PC-3 (cell line): ENCODE measurements at regions not wholly inside any gene's neighbourhood (a gene's known extent, or its start where the extent isn't known, plus 50 kb on each side); places are given as distances from the start of the nearest gene placed in this dataset.

ENCODE experiments used
- ATAC-seq: fragments of 200-7000 bp; cut with Tn5 transposase; 2 replicates; pipeline ENCODE4 v1.9.1; 2020; ENCODE audit warnings: mild to moderate bottlenecking, moderate library complexity
- BruUV-seq: library from RNA; stranded (reverse); fragments of 400-500 nt; replicated peaks from 2 replicates; lab custom pipeline; 2021; lab: Mats Ljungman, UMichigan
- CTCF ChIA-PET: fragments of 300-600 bp; sonication (Branson Sonifier 250); formaldehyde crosslinking; loops from one replicate; lab custom pipeline; 2022; ENCODE audit warnings: antibody characterized with exemption; lab: Charles Lee
- POLR2A ChIA-PET: fragments of 300-600 bp; sonication (Branson Sonifier 250); formaldehyde crosslinking; loops from one replicate; lab custom pipeline; 2022; ENCODE audit warnings: antibody characterized with exemption; ENCODE audit not compliant: unreplicated experiment; lab: Charles Lee
- DNase-seq: peaks from one replicate; pipeline ENCODE4 v3.0.0-alpha.2; 2015
- H2AFZ ChIP-seq: fragments of 300-600 bp; sonication (generic); 2 replicates; pipeline ENCODE4 v1.6.0; 2016; ENCODE audit warnings: antibody characterized with exemption, low read length
- H3F3A ChIP-seq: fragments of 300-600 bp; sonication (generic); one replicate; pipeline ENCODE4 v1.6.0; 2017; ENCODE audit warnings: antibody characterized with exemption, low read length, control low read depth, mild to moderate bottlenecking; ENCODE audit not compliant: unreplicated experiment
- H3K27ac ChIP-seq: fragments of 300-600 bp; sonication (generic); 2 replicates; pipeline ENCODE4 v1.5.1; 2016; ENCODE audit warnings: mild to moderate bottlenecking, low read length
- H3K27me3 ChIP-seq: fragments of 300-600 bp; sonication (generic); 2 replicates; pipeline ENCODE4 v1.6.1; 2016; ENCODE audit warnings: low read length, mixed read lengths
- H3K36me3 ChIP-seq: fragments of 300-600 bp; sonication (generic); 2 replicates; pipeline ENCODE4 v1.6.1; 2016; ENCODE audit warnings: low read depth, mixed run types, low read length, mixed read lengths
- H3K4me1 ChIP-seq: fragments of 300-600 bp; sonication (generic); 2 replicates; pipeline ENCODE4 v1.5.1; 2016; ENCODE audit warnings: low read length; ENCODE audit not compliant: insufficient read depth
- H3K4me2 ChIP-seq: fragments of 300-600 bp; sonication (generic); 2 replicates; pipeline ENCODE4 v1.6.0; 2016; ENCODE audit warnings: low read length
- H3K4me3 ChIP-seq: fragments of 300-600 bp; sonication (generic); 2 replicates; pipeline ENCODE4 v1.5.1; 2016; ENCODE audit warnings: mild to moderate bottlenecking, low read length, mixed read lengths
- H3K79me2 ChIP-seq: fragments of 300-600 bp; sonication (generic); 2 replicates; pipeline ENCODE4 v1.6.1; 2017; ENCODE audit warnings: low read length, mixed read lengths
- H3K9ac ChIP-seq: fragments of 300-600 bp; sonication (generic); 2 replicates; pipeline ENCODE4 v1.6.0; 2016; ENCODE audit warnings: mild to moderate bottlenecking, low read length
- H3K9me2 ChIP-seq: fragments of 300-600 bp; sonication (generic); replicated peaks from 2 replicates; pipeline ENCODE4 v1.6.1; 2016; ENCODE audit warnings: mixed run types, low read length, mixed read lengths
- H3K9me3 ChIP-seq: fragments of 300-600 bp; sonication (generic); 2 replicates; pipeline ENCODE4 v1.6.1; 2016; ENCODE audit warnings: low read length, mixed read lengths
- H4K20me1 ChIP-seq: fragments of 300-600 bp; sonication (generic); 2 replicates; pipeline ENCODE4 v1.6.1; 2016; ENCODE audit warnings: low read length, mixed read lengths
- EZH2 ChIP-seq: fragments of 300-600 bp; sonication (generic); IDR thresholded peaks from one replicate; pipeline ENCODE4 v1.6.1; 2017; ENCODE audit warnings: antibody characterized with exemption, mild to moderate bottlenecking, low read length; ENCODE audit not compliant: unreplicated experiment
- EZH2phosphoT487 ChIP-seq: fragments of 300-600 bp; sonication (generic); IDR thresholded peaks from 2 replicates; pipeline ENCODE4 v1.6.1; 2018; ENCODE audit warnings: mild to moderate bottlenecking, antibody characterized with exemption, low read length, borderline replicate concordance
- intact Hi-C: fragments of 100-400 bp; cut with micrococcal nuclease; formaldehyde crosslinking; loops from 2 replicates; pipeline ENCODE4 v1.9.0; 2023
- TF ChIP-seq, protein P1 (sequence below): fragments of 300-600 bp; sonication (generic); conservative IDR thresholded peaks from 2 replicates; pipeline ENCODE4 v1.5.1; 2017; ENCODE audit warnings: antibody characterized with exemption, low read depth, mild to moderate bottlenecking, low read length

DNA sequence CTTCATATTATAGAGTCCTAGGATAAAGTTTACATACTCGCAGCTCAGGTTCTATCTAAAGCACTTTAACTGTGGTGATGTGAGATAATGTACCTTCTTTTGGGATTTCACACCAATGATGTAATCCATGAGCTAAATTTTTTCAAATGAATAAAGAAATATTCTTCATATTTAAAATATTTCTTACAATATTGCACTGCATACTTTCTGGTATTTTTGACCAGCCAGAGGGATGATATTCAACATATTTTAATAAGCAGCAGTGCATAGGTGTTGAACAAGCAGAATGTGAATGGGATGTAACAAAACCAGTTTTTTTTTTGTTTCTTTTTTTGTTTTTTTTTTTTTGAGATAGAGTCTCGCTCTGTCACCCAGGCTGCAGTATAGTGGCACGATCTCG lies 73.2 kb upstream of the TRIM24 start:
- DNase-seq (no peak), ATAC-seq (no peak)
- ChIA-PET CTCF (no interaction called here), POLR2A (no interaction called here)
- H3K9me2 ChIP-seq: no peaks in the 10 kb centered on the region
- no peaks in the 10 kb centered on the region for H3F3A ChIP-seq
- no peaks in the 10 kb centered on the region for H3K27me3 ChIP-seq
- H3K4me3 ChIP-seq: no peak overlapping the region
- no peak overlapping the region for H3K9ac ChIP-seq
- intact Hi-C loops: no loop called here
- BruUV-seq: no TSS peak
- no peak overlapping the region for H3K4me2 ChIP-seq
- no peaks in the 10 kb centered on the region for H3K36me3 ChIP-seq
- no peaks in the 10 kb centered on the region for H4K20me1 ChIP-seq
- peaks cover 6% of the 10 kb centered on the region for H3K4me1 ChIP-seq
- no peaks in the 10 kb centered on the region for H3K9me3 ChIP-seq
- TF ChIP-seq, protein P1, sequence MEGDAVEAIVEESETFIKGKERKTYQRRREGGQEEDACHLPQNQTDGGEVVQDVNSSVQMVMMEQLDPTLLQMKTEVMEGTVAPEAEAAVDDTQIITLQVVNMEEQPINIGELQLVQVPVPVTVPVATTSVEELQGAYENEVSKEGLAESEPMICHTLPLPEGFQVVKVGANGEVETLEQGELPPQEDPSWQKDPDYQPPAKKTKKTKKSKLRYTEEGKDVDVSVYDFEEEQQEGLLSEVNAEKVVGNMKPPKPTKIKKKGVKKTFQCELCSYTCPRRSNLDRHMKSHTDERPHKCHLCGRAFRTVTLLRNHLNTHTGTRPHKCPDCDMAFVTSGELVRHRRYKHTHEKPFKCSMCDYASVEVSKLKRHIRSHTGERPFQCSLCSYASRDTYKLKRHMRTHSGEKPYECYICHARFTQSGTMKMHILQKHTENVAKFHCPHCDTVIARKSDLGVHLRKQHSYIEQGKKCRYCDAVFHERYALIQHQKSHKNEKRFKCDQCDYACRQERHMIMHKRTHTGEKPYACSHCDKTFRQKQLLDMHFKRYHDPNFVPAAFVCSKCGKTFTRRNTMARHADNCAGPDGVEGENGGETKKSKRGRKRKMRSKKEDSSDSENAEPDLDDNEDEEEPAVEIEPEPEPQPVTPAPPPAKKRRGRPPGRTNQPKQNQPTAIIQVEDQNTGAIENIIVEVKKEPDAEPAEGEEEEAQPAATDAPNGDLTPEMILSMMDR: no peak
- TF ChIP-seq EZH2phosphoT487 (no peak), EZH2 (no peak)
- H2AFZ ChIP-seq: no peak overlapping the region
- H3K27ac ChIP-seq: no peak overlapping the region
- no peaks in the 10 kb centered on the region for H3K79me2 ChIP-seq

DNA sequence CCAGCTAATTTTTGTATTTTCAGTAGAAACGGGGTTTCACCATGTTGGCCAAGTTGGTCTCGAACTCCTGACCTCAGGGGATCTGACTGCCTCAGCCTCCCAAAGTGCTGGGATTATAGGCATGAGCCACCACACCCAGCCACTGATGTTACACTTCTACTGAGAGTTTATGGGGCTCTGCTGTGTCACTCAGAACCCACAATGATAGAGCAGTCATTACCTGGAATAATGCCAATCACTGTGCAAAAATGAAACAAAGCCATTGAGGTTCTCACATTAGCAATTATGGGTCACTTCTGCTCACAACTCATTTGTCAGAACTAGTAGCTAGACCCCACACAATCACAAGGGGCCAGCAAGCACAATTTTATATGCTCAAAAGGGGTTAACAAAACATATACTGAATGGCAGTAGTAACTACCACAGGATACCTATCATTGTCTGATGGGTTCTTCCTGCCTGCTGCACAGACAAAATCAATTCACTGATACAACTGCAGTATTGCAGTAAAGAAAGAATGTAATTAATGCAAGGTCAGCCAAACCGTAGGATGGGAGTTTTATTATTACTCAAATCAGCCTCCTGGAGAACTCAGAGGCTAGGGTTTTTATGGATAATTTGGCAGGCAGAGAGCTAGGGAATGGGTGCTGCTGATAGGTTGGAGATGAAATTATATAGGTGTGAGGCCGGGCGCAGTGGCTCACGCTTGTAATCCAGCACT lies 72.1 kb upstream of the TRIM24 start:
- no peak overlapping the region for H3K27ac ChIP-seq
- H2AFZ ChIP-seq: no peak overlapping the region
- TF ChIP-seq, protein P1: no peak
- TF ChIP-seq EZH2phosphoT487 (no peak), EZH2 (no peak)
- no peaks in the 10 kb centered on the region for H3F3A ChIP-seq
- ATAC-seq (no peak), DNase-seq (peak; percentile 50)
- no peaks in the 10 kb centered on the region for H3K36me3 ChIP-seq
- no peak overlapping the region for H3K4me3 ChIP-seq
- no peak overlapping the region for H3K4me2 ChIP-seq
- CTCF ChIA-PET: no interaction called here
- H4K20me1 ChIP-seq: no peaks in the 10 kb centered on the region
- H3K9ac ChIP-seq: no peak overlapping the region
- no peaks in the 10 kb centered on the region for H3K27me3 ChIP-seq
- intact Hi-C loops: no loop called here
- no TSS peak for BruUV-seq
- H3K9me3 ChIP-seq: no peaks in the 10 kb centered on the region
- H3K4me1 ChIP-seq: peaks cover 6% of the 10 kb centered on the region
- no peaks in the 10 kb centered on the region for H3K79me2 ChIP-seq
- POLR2A ChIA-PET: no interaction called here
- H3K9me2 ChIP-seq: no peaks in the 10 kb centered on the region
